Neural progenitor cell (in vitro differentiated cells): ENCODE measurements at regions not wholly inside any gene's neighbourhood (a gene's known extent, or its start where the extent isn't known, plus 50 kb on each side); places are given as distances from the start of the nearest gene placed in this dataset.

Source experiments
- EZH2phosphoT487 ChIP-seq: fragments of 200-600 bp; sonication (generic); IDR thresholded peaks from 2 replicates; pipeline ENCODE4 v1.6.1; 2017; ENCODE audit warnings: antibody characterized with exemption
- TF ChIP-seq, protein P1 (sequence below): fragments of 200-600 bp; sonication (generic); IDR thresholded peaks from 2 replicates; pipeline ENCODE4 v1.5.1; 2017; ENCODE audit warnings: antibody characterized with exemption, mild to moderate bottlenecking

DNA sequence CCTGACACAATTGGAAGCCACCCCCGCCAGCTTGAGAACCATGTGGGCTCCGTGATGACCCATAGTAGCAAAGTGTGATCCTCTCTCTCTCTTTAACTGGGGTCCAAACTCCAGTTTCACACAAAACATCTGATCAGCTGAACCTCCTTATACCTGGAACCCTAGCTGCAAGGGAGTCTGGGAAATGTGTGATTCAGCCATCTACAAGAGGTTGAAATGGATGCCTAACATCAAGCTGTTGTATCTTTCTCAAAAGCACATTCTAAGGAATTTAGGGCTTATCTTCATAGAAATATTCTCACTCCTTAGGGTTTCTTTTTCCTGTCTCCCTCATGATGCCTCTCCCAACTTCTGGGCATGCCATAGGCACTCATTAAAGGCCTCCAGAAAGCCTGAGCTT, 126.0 kb downstream of the BCOR start:
- TF ChIP-seq, protein P1, sequence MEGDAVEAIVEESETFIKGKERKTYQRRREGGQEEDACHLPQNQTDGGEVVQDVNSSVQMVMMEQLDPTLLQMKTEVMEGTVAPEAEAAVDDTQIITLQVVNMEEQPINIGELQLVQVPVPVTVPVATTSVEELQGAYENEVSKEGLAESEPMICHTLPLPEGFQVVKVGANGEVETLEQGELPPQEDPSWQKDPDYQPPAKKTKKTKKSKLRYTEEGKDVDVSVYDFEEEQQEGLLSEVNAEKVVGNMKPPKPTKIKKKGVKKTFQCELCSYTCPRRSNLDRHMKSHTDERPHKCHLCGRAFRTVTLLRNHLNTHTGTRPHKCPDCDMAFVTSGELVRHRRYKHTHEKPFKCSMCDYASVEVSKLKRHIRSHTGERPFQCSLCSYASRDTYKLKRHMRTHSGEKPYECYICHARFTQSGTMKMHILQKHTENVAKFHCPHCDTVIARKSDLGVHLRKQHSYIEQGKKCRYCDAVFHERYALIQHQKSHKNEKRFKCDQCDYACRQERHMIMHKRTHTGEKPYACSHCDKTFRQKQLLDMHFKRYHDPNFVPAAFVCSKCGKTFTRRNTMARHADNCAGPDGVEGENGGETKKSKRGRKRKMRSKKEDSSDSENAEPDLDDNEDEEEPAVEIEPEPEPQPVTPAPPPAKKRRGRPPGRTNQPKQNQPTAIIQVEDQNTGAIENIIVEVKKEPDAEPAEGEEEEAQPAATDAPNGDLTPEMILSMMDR: no peak
- TF ChIP-seq EZH2phosphoT487: no peak
